Activated CD4-positive, alpha-beta memory T cell treated with anti-CD3 and anti-CD28 coated beads for 36 hours (primary cell): ENCODE measurements at regions not wholly inside any gene's neighbourhood (a gene's known extent, or its start where the extent isn't known, plus 50 kb on each side); places are given as distances from the start of the nearest gene placed in this dataset.

Experiments
- CTCF ChIA-PET: fragments of 350-600 bp; sonication (Branson Sonifier 250); formaldehyde crosslinking; loops from one replicate; lab custom pipeline; 2021; ENCODE audit warnings: antibody characterized with exemption, inconsistent platforms; lab: Charles Lee
- POLR2A ChIA-PET: fragments of 350-600 bp; sonication (Branson Sonifier 250); formaldehyde crosslinking; loops from one replicate; lab custom pipeline; 2021; ENCODE audit warnings: antibody characterized with exemption; lab: Charles Lee
- DNase-seq: peaks from one replicate; pipeline ENCODE4 v3.0.0-alpha.2; 2020
- H3K27ac Mint-ChIP-seq: one replicate; pipeline ENCODE4 v1.8.0; 2021; ENCODE audit warnings: mixed read lengths
- H3K27me3 Mint-ChIP-seq: one replicate; pipeline ENCODE4 v1.8.0; 2021; ENCODE audit warnings: mixed read lengths
- H3K36me3 Mint-ChIP-seq: one replicate; pipeline ENCODE4 v1.8.0; 2021; ENCODE audit warnings: mixed read lengths
- H3K4me1 Mint-ChIP-seq: one replicate; pipeline ENCODE4 v1.8.0; 2021; ENCODE audit warnings: low read depth, mixed read lengths
- H3K4me3 Mint-ChIP-seq: one replicate; pipeline ENCODE4 v1.8.0; 2021; ENCODE audit warnings: mild to moderate bottlenecking, mixed read lengths
- H3K9me3 Mint-ChIP-seq: one replicate; pipeline ENCODE4 v1.8.0; 2021; ENCODE audit warnings: mixed read lengths
- intact Hi-C: fragments of 100-400 bp; cut with micrococcal nuclease; formaldehyde crosslinking; loops from one replicate; pipeline ENCODE4 v1.15.1; 2023

- Mint-ChIP-seq H3K4me3 (no peak overlapping the region), H3K27me3 (no peaks in the 10 kb centered on the region), H3K36me3 (no peaks in the 10 kb centered on the region), H3K9me3 (no peaks in the 10 kb centered on the region), H3K27ac (no peak overlapping the region), H3K4me1 (no peaks in the 10 kb centered on the region)
- no peak for DNase-seq
- ChIA-PET CTCF (no interaction called here), POLR2A (no interaction called here)
- intact Hi-C loops: no loop called here
Measured at GRCh38 chr4:115687052-115687755, 573.8 kb upstream of the NDST4 start.

- no peak overlapping the region for H3K27ac Mint-ChIP-seq
- H3K36me3 Mint-ChIP-seq: no peaks in the 10 kb centered on the region
- H3K4me3 Mint-ChIP-seq: no peak overlapping the region
- intact Hi-C loops: no loop called here
- ChIA-PET CTCF (no interaction called here), POLR2A (no interaction called here)
- no peaks in the 10 kb centered on the region for H3K4me1 Mint-ChIP-seq
- peaks cover 5% of the 10 kb centered on the region for H3K9me3 Mint-ChIP-seq
- no peaks in the 10 kb centered on the region for H3K27me3 Mint-ChIP-seq
- DNase-seq: no peak
Measured at GRCh38 chr4:115678425-115678941, 565.1 kb upstream of the NDST4 start.

GRCh38 chr4:115675719-115676118 is 562.3 kb upstream of the NDST4 start:
- H3K27ac Mint-ChIP-seq: no peak overlapping the region
- H3K4me1 Mint-ChIP-seq: no peaks in the 10 kb centered on the region
- intact Hi-C loops: no loop called here
- no peaks in the 10 kb centered on the region for H3K27me3 Mint-ChIP-seq
- no peak for DNase-seq
- no peak overlapping the region for H3K4me3 Mint-ChIP-seq
- peaks cover 5% of the 10 kb centered on the region for H3K9me3 Mint-ChIP-seq
- POLR2A ChIA-PET: no interaction called here
- no peaks in the 10 kb centered on the region for H3K36me3 Mint-ChIP-seq
- CTCF ChIA-PET: no interaction called here

- Mint-ChIP-seq H3K27me3 (no peaks in the 10 kb centered on the region), H3K27ac (no peak overlapping the region), H3K4me3 (no peak overlapping the region), H3K36me3 (no peaks in the 10 kb centered on the region), H3K4me1 (no peaks in the 10 kb centered on the region), H3K9me3 (peaks cover under 1% of the 10 kb centered on the region)
- ChIA-PET POLR2A (no interaction called here), CTCF (no interaction called here)
- DNase-seq: no peak
- intact Hi-C loops: no loop called here
Measured at GRCh38 chr4:115674485-115674884, 561.1 kb upstream of the NDST4 start.

- H3K4me3 Mint-ChIP-seq: no peak overlapping the region
- no peak for DNase-seq
- ChIA-PET POLR2A (no interaction called here), CTCF (no interaction called here)
- no peaks in the 10 kb centered on the region for H3K27me3 Mint-ChIP-seq
- H3K27ac Mint-ChIP-seq: no peak overlapping the region
- intact Hi-C loops: no loop called here
- no peaks in the 10 kb centered on the region for H3K36me3 Mint-ChIP-seq
- H3K4me1 Mint-ChIP-seq: no peaks in the 10 kb centered on the region
- H3K9me3 Mint-ChIP-seq: no peaks in the 10 kb centered on the region
Measured at GRCh38 chr4:115671581-115671980, 558.2 kb upstream of the NDST4 start.

- Mint-ChIP-seq H3K4me1 (no peaks in the 10 kb centered on the region), H3K27ac (no peak overlapping the region), H3K4me3 (no peak overlapping the region), H3K27me3 (no peaks in the 10 kb centered on the region), H3K9me3 (no peaks in the 10 kb centered on the region), H3K36me3 (no peaks in the 10 kb centered on the region)
- CTCF ChIA-PET: no interaction called here
- POLR2A ChIA-PET: no interaction called here
- intact Hi-C loops: no loop called here
- DNase-seq: no peak
Measured at GRCh38 chr4:115670930-115671329, 557.5 kb upstream of the NDST4 start.

- ChIA-PET POLR2A (no interaction called here), CTCF (no interaction called here)
- H3K9me3 Mint-ChIP-seq: no peaks in the 10 kb centered on the region
- no peaks in the 10 kb centered on the region for H3K36me3 Mint-ChIP-seq
- no peak for DNase-seq
- H3K27me3 Mint-ChIP-seq: no peaks in the 10 kb centered on the region
- no peak overlapping the region for H3K27ac Mint-ChIP-seq
- no peaks in the 10 kb centered on the region for H3K4me1 Mint-ChIP-seq
- no peak overlapping the region for H3K4me3 Mint-ChIP-seq
- intact Hi-C loops: no loop called here
Measured at GRCh38 chr4:115668396-115668795, 555.0 kb upstream of the NDST4 start.

- no peaks in the 10 kb centered on the region for H3K4me1 Mint-ChIP-seq
- no peaks in the 10 kb centered on the region for H3K27me3 Mint-ChIP-seq
- ChIA-PET CTCF (no interaction called here), POLR2A (no interaction called here)
- no peak overlapping the region for H3K4me3 Mint-ChIP-seq
- no peak for DNase-seq
- H3K9me3 Mint-ChIP-seq: no peaks in the 10 kb centered on the region
- intact Hi-C loops: no loop called here
- no peaks in the 10 kb centered on the region for H3K36me3 Mint-ChIP-seq
- H3K27ac Mint-ChIP-seq: no peak overlapping the region
Measured at GRCh38 chr4:115664285-115664684, 550.9 kb upstream of the NDST4 start.

GRCh38 chr4:115660465-115660864 is 547.0 kb upstream of the NDST4 start:
- Mint-ChIP-seq H3K4me3 (no peak overlapping the region), H3K36me3 (no peaks in the 10 kb centered on the region), H3K9me3 (peaks cover 3% of the 10 kb centered on the region), H3K27ac (no peak overlapping the region), H3K4me1 (no peaks in the 10 kb centered on the region), H3K27me3 (no peaks in the 10 kb centered on the region)
- intact Hi-C loops: no loop called here
- ChIA-PET POLR2A (no interaction called here), CTCF (no interaction called here)
- DNase-seq: no peak

GRCh38 chr4:115657991-115658650 is 544.7 kb upstream of the NDST4 start:
- Mint-ChIP-seq H3K27me3 (no peaks in the 10 kb centered on the region), H3K27ac (no peak overlapping the region), H3K4me3 (no peak overlapping the region), H3K36me3 (no peaks in the 10 kb centered on the region), H3K9me3 (peaks cover 6% of the 10 kb centered on the region), H3K4me1 (no peaks in the 10 kb centered on the region)
- intact Hi-C loops: no loop called here
- POLR2A ChIA-PET: no interaction called here
- DNase-seq: no peak
- CTCF ChIA-PET: no interaction called here

GRCh38 chr4:115655626-115656025 is 542.2 kb upstream of the NDST4 start:
- Mint-ChIP-seq H3K4me3 (no peak overlapping the region), H3K36me3 (no peaks in the 10 kb centered on the region), H3K27ac (no peak overlapping the region), H3K9me3 (peaks cover 9% of the 10 kb centered on the region), H3K4me1 (no peaks in the 10 kb centered on the region), H3K27me3 (no peaks in the 10 kb centered on the region)
- POLR2A ChIA-PET: no interaction called here
- CTCF ChIA-PET: no interaction called here
- no peak for DNase-seq
- intact Hi-C loops: no loop called here

- Mint-ChIP-seq H3K27ac (no peak overlapping the region), H3K4me1 (no peaks in the 10 kb centered on the region), H3K27me3 (no peaks in the 10 kb centered on the region), H3K4me3 (no peak overlapping the region), H3K9me3 (peaks cover 6% of the 10 kb centered on the region), H3K36me3 (no peaks in the 10 kb centered on the region)
- CTCF ChIA-PET: no interaction called here
- no peak for DNase-seq
- POLR2A ChIA-PET: no interaction called here
- intact Hi-C loops: no loop called here
Measured at GRCh38 chr4:115648786-115649185, 535.4 kb upstream of the NDST4 start.

- Mint-ChIP-seq H3K4me1 (no peaks in the 10 kb centered on the region), H3K36me3 (no peaks in the 10 kb centered on the region)
- CTCF ChIA-PET: no interaction called here
Measured at GRCh38 chr4:115629270-115629669, 515.9 kb upstream of the NDST4 start.

More at GRCh38 chr4:115629270-115629669, 515.9 kb upstream of the NDST4 start:
- no peak for DNase-seq
- H3K27ac Mint-ChIP-seq: no peak overlapping the region
- intact Hi-C loops: no loop called here
- no peaks in the 10 kb centered on the region for H3K9me3 Mint-ChIP-seq
- no peak overlapping the region for H3K4me3 Mint-ChIP-seq
- POLR2A ChIA-PET: no interaction called here
- H3K27me3 Mint-ChIP-seq: no peaks in the 10 kb centered on the region
